H1 (cell line): ENCODE measurements at regions not wholly inside any gene's neighbourhood (a gene's known extent, or its start where the extent isn't known, plus 50 kb on each side); places are given as distances from the start of the nearest gene placed in this dataset.

ENCODE experiments used
- CEBPB ChIP-seq: IDR thresholded peaks from 2 replicates; pipeline ENCODE4 v1.6.1; 2012; ENCODE audit warnings: low read depth, low read length
- CTCF ChIP-seq, 3 experiments: IDR thresholded peaks; 1 replicate in 2 of 3; 2 replicates in 1 of 3; pipeline versions ENCODE4 v1.5.1 to v1.6.1; 2011; ENCODE audit warnings: low read length in 3 of 3, mild to moderate bottlenecking in 3 of 3, inconsistent platforms in 2 of 3, low read depth in 1 of 3, moderate library complexity in 1 of 3; ENCODE audit not compliant: insufficient read depth in 1 of 3; ENCODE audit errors: control extremely low read depth in 1 of 3
- EP300 ChIP-seq, 2 experiments: IDR thresholded peaks; 1 replicate in 1 of 2; 2 replicates in 1 of 2; pipeline ENCODE4 v1.6.1; 2011 to 2012; ENCODE audit warnings: low read depth in 2 of 2, low read length in 2 of 2, mild to moderate bottlenecking in 2 of 2, borderline replicate concordance in 1 of 2, inconsistent platforms in 1 of 2, moderate library complexity in 1 of 2
- EZH2 ChIP-seq: fragments of 200-600 bp; sonication (generic); IDR thresholded peaks from 2 replicates; pipeline ENCODE4 v1.7.1; 2012; ENCODE audit warnings: low read depth, mild to moderate bottlenecking, moderate library complexity, low read length, inconsistent platforms; ENCODE audit not compliant: severe bottlenecking
- GABPA ChIP-seq: IDR thresholded peaks from 2 replicates; pipeline ENCODE4 v1.6.1; 2011; ENCODE audit warnings: mild to moderate bottlenecking, low read length, moderate library complexity, borderline replicate concordance; ENCODE audit not compliant: insufficient read depth
- POLR2A ChIP-seq, 2 experiments: IDR thresholded peaks; 1 replicate in 1 of 2; 2 replicates in 1 of 2; pipeline ENCODE4 v1.6.1; 2011; ENCODE audit warnings: low read depth in 2 of 2, low read length in 2 of 2, mild to moderate bottlenecking in 2 of 2; ENCODE audit errors: control extremely low read depth in 1 of 2
- RAD21 ChIP-seq, 2 experiments: IDR thresholded peaks in 1 of 2; conservative IDR thresholded peaks in 1 of 2; 2 replicates each; pipeline ENCODE4 v1.6.1; 2011; ENCODE audit warnings: low read depth in 2 of 2, low read length in 2 of 2, improper control_type of control experiment in 1 of 2, inconsistent platforms in 1 of 2, mild to moderate bottlenecking in 1 of 2, moderate library complexity in 1 of 2
- RXRA ChIP-seq: IDR thresholded peaks from 2 replicates; pipeline ENCODE4 v1.6.1; 2011; ENCODE audit warnings: low read depth, mild to moderate bottlenecking, low read length, moderate library complexity; ENCODE audit not compliant: insufficient read depth
- SIN3A ChIP-seq, 2 experiments: IDR thresholded peaks in 1 of 2; conservative IDR thresholded peaks in 1 of 2; 2 replicates each; pipeline ENCODE4 v1.6.1; 2011 to 2012; ENCODE audit warnings: low read length in 2 of 2, improper control_type of control experiment in 1 of 2, low read depth in 1 of 2, mild to moderate bottlenecking in 1 of 2
- SP2 ChIP-seq: IDR thresholded peaks from 2 replicates; pipeline ENCODE4 v1.6.1; 2012; ENCODE audit warnings: mild to moderate bottlenecking, low read length, inconsistent platforms

DNA sequence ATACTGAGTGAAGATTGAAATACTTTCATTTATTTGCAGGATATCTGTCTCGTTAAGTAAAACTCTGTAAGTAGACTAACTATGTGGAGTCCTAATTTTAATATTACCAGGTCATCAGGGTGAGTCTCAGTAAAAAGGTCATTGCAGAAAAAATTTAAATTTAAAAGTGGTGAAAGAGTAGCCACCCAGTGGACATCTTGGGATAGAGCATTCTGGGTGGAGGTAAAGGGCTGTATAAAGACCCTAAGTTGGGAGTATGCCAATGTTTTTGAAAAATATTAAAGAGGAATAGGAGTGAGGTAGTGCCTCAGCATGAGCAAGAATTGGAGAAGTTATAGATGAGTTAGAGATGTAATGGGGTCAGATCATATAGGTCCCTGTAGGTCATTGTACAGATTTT is 145.5 kb downstream of the HMHB1 start:
- TF ChIP-seq GABPA = no peak
- peak in 2 of 3 experiments; percentile 9 to 27; a peak in 2 of 4 replicates for TF ChIP-seq CTCF (IDR thresholded peaks at IDR 0.05; ENCODE audit: control extremely low read depth in 1 of 3, insufficient read depth in 1 of 3, low read depth in 1 of 3, low read length in 3 of 3)
- TF ChIP-seq EP300 (IDR thresholded peaks at IDR 0.05; ENCODE audit: borderline replicate concordance in 1 of 2, low read depth in 2 of 2, low read length in 2 of 2) = no peak
- TF ChIP-seq SP2 = no peak
- TF ChIP-seq POLR2A (IDR thresholded peaks at IDR 0.05; ENCODE audit: control extremely low read depth in 1 of 2, low read depth in 2 of 2, low read length in 2 of 2) = no peak
- TF ChIP-seq SIN3A (conservative IDR thresholded peaks at IDR 0.05 in 1 of 2, IDR thresholded peaks at IDR 0.05 in 1 of 2; ENCODE audit: low read depth in 1 of 2, low read length in 2 of 2) = no peak
- TF ChIP-seq CEBPB = no peak
- peak; percentile 31 to 49; a peak in 3 of 4 replicates for TF ChIP-seq RAD21 (IDR thresholded peaks at IDR 0.05 in 1 of 2, conservative IDR thresholded peaks at IDR 0.05 in 1 of 2; ENCODE audit: low read depth in 2 of 2, low read length in 2 of 2)
- TF ChIP-seq EZH2 = no peak
- no peak for TF ChIP-seq RXRA
